HG03521 (cell line): ENCODE measurements at regions not wholly inside any gene's neighbourhood (a gene's known extent, or its start where the extent isn't known, plus 50 kb on each side); places are given as distances from the start of the nearest gene placed in this dataset.
"Not testable (repeated sequence)": the region's sequence is repeated elsewhere in the genome, so short reads cannot be mapped to it uniquely, and the experiment has no call there.

Source experiments
- ATAC-seq: cut with Tn5 transposase; IDR thresholded peaks from one replicate; pipeline ENCODE4 v1.9.1; 2021; ENCODE audit warnings: mild to moderate bottlenecking, moderate library complexity; ENCODE audit not compliant: unreplicated experiment

- no peak for ATAC-seq
These were observed 165.9 kb downstream of the NRN1 start for GRCh38 chr6:5840734-5841390.

DNA sequence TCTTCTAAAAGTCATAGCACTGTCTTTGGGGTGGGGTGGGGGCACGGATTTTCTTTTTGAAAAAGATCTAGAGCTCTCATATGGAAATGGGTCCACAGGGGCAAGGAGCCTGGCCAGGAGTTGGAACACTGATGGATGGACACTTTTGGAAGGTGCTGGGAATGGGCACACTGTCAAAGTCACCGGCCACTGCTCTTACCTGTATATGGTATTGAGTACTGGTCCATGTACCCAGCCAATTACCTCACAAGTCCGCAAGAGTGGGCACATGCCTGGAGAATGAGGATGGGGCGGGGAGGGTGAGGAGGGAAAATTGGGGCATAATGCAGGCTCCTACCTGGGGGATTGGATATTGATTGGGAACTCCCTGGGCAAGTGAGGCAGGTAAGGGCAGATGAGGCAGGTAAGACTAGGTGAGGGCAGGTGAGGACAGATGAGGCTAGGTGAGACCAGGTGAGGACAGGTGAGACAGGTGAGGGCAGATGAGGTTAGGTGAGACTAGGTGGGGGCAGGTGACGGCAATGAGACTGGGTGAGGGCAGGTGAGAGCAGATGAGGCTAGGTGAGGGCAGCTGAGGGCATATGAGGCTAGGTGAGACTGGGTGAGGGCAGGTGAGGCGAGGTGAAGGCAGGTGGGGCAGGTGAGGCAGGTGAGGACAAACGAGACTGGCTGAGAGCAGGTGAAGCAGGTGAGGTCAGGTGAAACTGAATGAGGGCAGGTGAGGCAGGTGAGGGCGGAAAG, 167.9 kb downstream of the NRN1 start:
- no peak for ATAC-seq

GRCh38 chr6:5837323-5837722, 169.4 kb downstream of the NRN1 start:
- ATAC-seq: no peak

DNA sequence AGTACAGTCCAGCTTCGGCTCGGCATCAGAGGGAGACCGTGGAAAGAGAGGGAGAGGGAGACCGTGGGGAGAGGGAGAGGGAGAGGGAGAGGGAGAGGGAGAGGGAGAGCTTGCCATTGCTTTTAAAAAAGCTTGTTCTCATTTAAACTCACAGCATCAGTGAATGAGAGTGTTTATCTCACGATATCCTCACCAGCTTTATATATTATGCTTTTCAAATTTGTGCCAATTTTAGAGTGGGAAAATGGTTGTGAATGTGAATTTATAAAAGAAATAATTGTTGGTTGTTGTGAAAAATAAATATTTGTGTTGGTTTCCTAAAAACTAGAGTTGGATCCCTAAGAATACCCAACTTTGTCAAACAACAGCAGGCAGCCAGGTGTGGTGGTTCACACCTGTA, 170.1 kb downstream of the NRN1 start:
- not testable (repeated sequence) for ATAC-seq

DNA sequence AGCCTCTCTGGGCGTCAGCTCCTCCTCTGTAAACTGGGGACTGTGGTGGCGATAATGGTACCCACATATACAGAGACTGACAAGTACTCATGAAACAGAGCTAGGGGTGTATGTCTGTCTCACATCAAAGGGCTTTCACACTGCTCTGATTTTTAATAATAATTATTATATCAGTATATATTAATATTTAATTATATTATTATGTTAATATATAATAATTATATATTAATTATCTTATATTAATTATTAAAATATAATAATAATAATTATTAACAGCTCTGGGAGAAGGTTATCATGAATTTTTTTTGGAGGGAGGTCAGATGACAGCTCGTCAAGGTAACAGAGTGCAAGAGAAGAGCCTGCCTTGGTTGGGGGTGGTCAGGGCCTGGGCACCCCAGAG, 173.6 kb downstream of the NRN1 start:
- no peak for ATAC-seq

GRCh38 chr6:5832668-5833067, 174.1 kb downstream of the NRN1 start:
- no peak for ATAC-seq

- not testable (repeated sequence) for ATAC-seq
These were observed 175.4 kb downstream of the NRN1 start for GRCh38 chr6:5831219-5831862.

DNA sequence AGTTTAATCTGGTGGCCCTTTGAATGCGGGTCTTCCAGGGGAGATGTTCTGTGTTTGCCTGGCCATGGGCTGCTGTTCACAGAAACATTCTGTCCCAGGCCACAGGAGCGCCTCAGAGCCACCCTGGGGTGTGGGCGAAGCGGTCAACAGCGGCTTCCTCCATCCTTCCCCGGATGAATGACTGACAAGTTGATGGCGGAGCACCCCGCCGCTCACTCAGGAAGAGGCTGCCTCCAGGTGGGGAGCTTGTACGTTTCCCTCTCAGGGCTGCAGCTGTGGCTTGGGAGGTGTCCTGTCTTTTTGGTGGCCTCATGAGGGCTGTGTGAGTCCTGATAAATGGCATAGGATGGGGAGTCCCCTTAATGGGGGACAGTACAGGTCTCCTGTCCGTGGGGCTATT, 178.4 kb downstream of the NRN1 start:
- ATAC-seq: no peak

- ATAC-seq: no peak
These were observed 179.4 kb downstream of the NRN1 start for GRCh38 chr6:5827056-5827904.

- ATAC-seq: not testable (repeated sequence)
These were observed 182.2 kb downstream of the NRN1 start for GRCh38 chr6:5824382-5824983.
